K562 (cell line): ENCODE measurements at regions not wholly inside any gene's neighbourhood (a gene's known extent, or its start where the extent isn't known, plus 50 kb on each side); places are given as distances from the start of the nearest gene placed in this dataset.

ENCODE experiments used
- ATAC-seq: fragments of 200-7000 bp; cut with Tn5 transposase; 3 replicates; pipeline ENCODE4 v1.9.1; 2020; ENCODE audit warnings: moderate library complexity
- BruUV-seq: library from RNA; stranded (reverse); fragments of 400-500 nt; replicated peaks from 2 replicates; lab custom pipeline; 2021; lab: Mats Ljungman, UMichigan
- CTCF ChIA-PET: fragments of 300-600 bp; formaldehyde crosslinking; extraction: SDS; loops from one replicate; lab custom pipeline; 2021; ENCODE audit warnings: low intra/inter-chr PET ratio; lab: Yijun Ruan, JAX
- POLR2A ChIA-PET: fragments of 300-600, 350-650 bp; sonication (Branson Sonifier 250); formaldehyde crosslinking; extraction: SDS; loops from one replicate; lab custom pipeline; 2021; ENCODE audit warnings: antibody characterized with exemption, inconsistent platforms; lab: Yijun Ruan, JAX
- DNase-seq, 4 experiments: peaks; one replicate each; pipeline versions ENCODE4 v3.0.0 to v3.0.0-alpha.2; 2011 to 2018; ENCODE audit warnings: low spot score in 3 of 4, mixed read lengths in 3 of 4; ENCODE audit errors: extremely low read depth in 1 of 4
- FAIRE-seq: peaks from 2 replicates; lab custom pipeline; 2011; peaks lifted over from hg19 to GRCh38; lab: Jason Lieb, UNC
- H2AFZ ChIP-seq: 2 replicates; pipeline ENCODE4 v1.6.0; 2011; ENCODE audit warnings: low read depth, low read length, control low read depth, inconsistent platforms
- H3K27ac ChIP-seq: fragments of 200-600 bp; 3 replicates; pipeline ENCODE4 v1.8.0; 2011; ENCODE audit warnings: low read depth, mild to moderate bottlenecking, control low read depth, inconsistent platforms, low read length, moderate library complexity, mixed read lengths; ENCODE audit errors: extremely low read depth
- H3K27me3 ChIP-seq, 2 experiments: fragments of 300-600 bp in 1 of 2; 2 replicates in 1 of 2; 3 replicates in 1 of 2; pipeline versions ENCODE4 v1.6.0 to v1.8.0; 2011; ENCODE audit warnings: inconsistent platforms in 2 of 2, low read length in 2 of 2, mild to moderate bottlenecking in 1 of 2, mixed read lengths in 1 of 2, moderate library complexity in 1 of 2; ENCODE audit not compliant: control insufficient read depth in 2 of 2, insufficient read depth in 2 of 2
- H3K36me3 ChIP-seq: fragments of 300-600 bp; 3 replicates; pipeline ENCODE4 v1.8.0; 2011; ENCODE audit warnings: mild to moderate bottlenecking, low read length, inconsistent platforms; ENCODE audit not compliant: control insufficient read depth, insufficient read depth
- H3K4me1 ChIP-seq, 2 experiments: fragments of 200-600 bp in 1 of 2; replicated peaks in 1 of 2; 2 replicates in 1 of 2; 3 replicates in 1 of 2; pipeline versions ENCODE4 v1.5.1 to v1.8.0; 2011; ENCODE audit warnings: inconsistent platforms in 2 of 2, low read length in 2 of 2, mild to moderate bottlenecking in 1 of 2, mixed read lengths in 1 of 2, moderate library complexity in 1 of 2; ENCODE audit not compliant: control insufficient read depth in 2 of 2, insufficient read depth in 2 of 2
- H3K4me2 ChIP-seq: 2 replicates; pipeline ENCODE4 v1.6.1; 2011; ENCODE audit warnings: low read length, control low read depth, inconsistent platforms, mixed read lengths; ENCODE audit not compliant: insufficient read depth
- H3K4me3 ChIP-seq: fragments of 200-600 bp; sonication (generic), shearing (Covaris generic); 2 replicates; pipeline ENCODE4 v1.5.1; 2016; ENCODE audit warnings: control low read depth, inconsistent platforms
- H3K79me2 ChIP-seq: fragments of 200-600 bp; 3 replicates; pipeline ENCODE4 v1.8.0; 2011; ENCODE audit warnings: low read length, inconsistent platforms; ENCODE audit not compliant: control insufficient read depth, insufficient read depth
- H3K9ac ChIP-seq, 2 experiments: 2 replicates each; pipeline versions ENCODE4 v1.6.0 to v1.6.1; 2011; ENCODE audit warnings: low read depth in 2 of 2, low read length in 2 of 2, control low read depth in 1 of 2, inconsistent platforms in 1 of 2, mild to moderate bottlenecking in 1 of 2, mixed read lengths in 1 of 2; ENCODE audit not compliant: insufficient read depth in 1 of 2
- H3K9me1 ChIP-seq: one replicate; pipeline ENCODE4 v1.6.0; 2011; ENCODE audit warnings: inconsistent platforms, mild to moderate bottlenecking, low read length, moderate library complexity; ENCODE audit not compliant: control insufficient read depth, insufficient read depth
- H3K9me3 ChIP-seq: replicated peaks from 2 replicates; pipeline ENCODE4 v1.5.1; 2011; ENCODE audit warnings: low read depth, low read length, inconsistent platforms; ENCODE audit not compliant: control insufficient read depth, insufficient read depth
- H4K20me1 ChIP-seq: replicated peaks from 2 replicates; pipeline ENCODE4 v1.6.1; 2011; ENCODE audit warnings: low read length, inconsistent platforms, mixed read lengths; ENCODE audit not compliant: control insufficient read depth, insufficient read depth
- BRD4 ChIP-seq: fragments of 200-600 bp; sonication (generic); IDR thresholded peaks from 2 replicates; pipeline ENCODE4 v1.6.1; 2017; ENCODE audit warnings: inconsistent platforms
- DIDO1 ChIP-seq: fragments of 450-650 bp; IDR thresholded peaks from 2 replicates; pipeline ENCODE4 v1.6.1; 2016; ENCODE audit warnings: low read depth, missing biosample characterization, missing genetic modification characterization
- EP400 ChIP-seq: fragments of 450-650 bp; IDR thresholded peaks from 2 replicates; pipeline ENCODE4 v1.6.1; 2017; ENCODE audit warnings: antibody characterized with exemption, mild to moderate bottlenecking, moderate library complexity
- ESRRA ChIP-seq: fragments of 450-650 bp; IDR thresholded peaks from 2 replicates; pipeline ENCODE4 v1.6.1; 2014; ENCODE audit warnings: low read depth, mild to moderate bottlenecking, moderate library complexity, borderline replicate concordance
- FOS ChIP-seq: IDR thresholded peaks from 3 replicates; pipeline ENCODE4 v1.6.1; 2011; ENCODE audit not compliant: insufficient read length; ENCODE audit errors: extremely low read depth
- GTF2E2 ChIP-seq: fragments of 200-800 bp; sonication (Bioruptor generic); IDR thresholded peaks from 2 replicates; pipeline ENCODE4 v1.6.1; 2016; ENCODE audit warnings: missing genetic modification characterization, missing compliant biosample characterization
- HDAC3 ChIP-seq: fragments of 450-650 bp; IDR thresholded peaks from 2 replicates; pipeline ENCODE4 v1.6.1; 2018; ENCODE audit warnings: borderline replicate concordance, mild to moderate bottlenecking, moderate library complexity; ENCODE audit not compliant: partially characterized antibody
- KHSRP ChIP-seq: fragments of 450-650 bp; IDR thresholded peaks from 2 replicates; pipeline ENCODE4 v1.6.1; 2017
- PHB ChIP-seq: fragments of 250-450 bp; sonication (Bioruptor Pico); IDR thresholded peaks from 2 replicates; pipeline ENCODE4 v1.5.0; 2021
- PTTG1 ChIP-seq: fragments of 450-650 bp; IDR thresholded peaks from 2 replicates; pipeline ENCODE4 v1.6.1; 2016; ENCODE audit warnings: low read depth, mild to moderate bottlenecking, missing genetic modification characterization, missing compliant biosample characterization
- SIRT6 ChIP-seq: IDR thresholded peaks from one replicate; pipeline ENCODE4 v1.6.1; 2012; ENCODE audit warnings: low read depth, mild to moderate bottlenecking, control low read depth, inconsistent platforms, low read length, moderate library complexity
- SNIP1 ChIP-seq: fragments of 450-650 bp; IDR thresholded peaks from 2 replicates; pipeline ENCODE4 v1.7.1; 2017; ENCODE audit warnings: low read depth, mild to moderate bottlenecking
- WHSC1 ChIP-seq: IDR thresholded peaks from one replicate; pipeline ENCODE4 v1.6.1; 2012; ENCODE audit warnings: low read length, control low read depth, inconsistent platforms
- ZBTB49 ChIP-seq: sonication (generic); formaldehyde crosslinking; IDR thresholded peaks from 2 replicates; pipeline ENCODE4 v1.8.0; 2022; ENCODE audit warnings: missing genetic modification reagents, mild to moderate bottlenecking, borderline replicate concordance
- ZNF133 ChIP-seq: fragments of 250-450 bp; sonication (Bioruptor Pico); IDR thresholded peaks from 2 replicates; pipeline ENCODE4 v1.4.0; 2020; ENCODE audit warnings: mild to moderate bottlenecking
- ZNF778 ChIP-seq: fragments of 450-650 bp; formaldehyde crosslinking; IDR thresholded peaks from 2 replicates; pipeline ENCODE4 v1.4.0; 2020; ENCODE audit warnings: mild to moderate bottlenecking, moderate library complexity
- WGBS: fragments of 100-300 bp; shearing (Covaris generic); methylation state at CpG from one replicate; pipeline ENCODE4 v1.1.6; 2016; ENCODE audit warnings: low coverage, mixed read lengths; ENCODE audit not compliant: insufficient coverage; ENCODE audit errors: missing lambda C conversion rate; 5-methylcytosine and 5-hydroxymethylcytosine counted together
- in situ Hi-C: fragments of 300-500 bp; cut with MboI; formaldehyde crosslinking; loops from 4 replicates; pipeline ENCODE4 v1.15.0; 2018; ENCODE audit warnings: inconsistent platforms, mixed read lengths
- intact Hi-C: fragments of 100-400 bp; cut with micrococcal nuclease; formaldehyde crosslinking; loops from 2 replicates; pipeline ENCODE4 v1.14.2; 2022
- TF ChIP-seq, protein P1 (sequence below), 3 experiments: fragments of 200-800 bp in 1 of 3; sonication (Bioruptor generic) in 1 of 3; sonication (generic) in 1 of 3; formaldehyde crosslinking in 1 of 3; IDR thresholded peaks; 2 replicates each; pipeline versions ENCODE4 v1.6.1 to v1.8.0; 2016 to 2022; ENCODE audit warnings: mild to moderate bottlenecking in 2 of 3, missing compliant biosample characterization in 2 of 3, missing genetic modification characterization in 2 of 3, missing genetic modification reagents in 1 of 3
- TF ChIP-seq, protein P2 (sequence below), 2 experiments: fragments of 450-650 bp in 1 of 2; sonication (generic) in 1 of 2; formaldehyde crosslinking in 1 of 2; IDR thresholded peaks in 1 of 2; conservative IDR thresholded peaks in 1 of 2; 2 replicates each; pipeline versions ENCODE4 v1.6.1 to v1.8.1; 2016 to 2023; ENCODE audit warnings: mild to moderate bottlenecking in 2 of 2, moderate library complexity in 2 of 2, inconsistent platforms in 1 of 2, missing genetic modification reagents in 1 of 2

DNA sequence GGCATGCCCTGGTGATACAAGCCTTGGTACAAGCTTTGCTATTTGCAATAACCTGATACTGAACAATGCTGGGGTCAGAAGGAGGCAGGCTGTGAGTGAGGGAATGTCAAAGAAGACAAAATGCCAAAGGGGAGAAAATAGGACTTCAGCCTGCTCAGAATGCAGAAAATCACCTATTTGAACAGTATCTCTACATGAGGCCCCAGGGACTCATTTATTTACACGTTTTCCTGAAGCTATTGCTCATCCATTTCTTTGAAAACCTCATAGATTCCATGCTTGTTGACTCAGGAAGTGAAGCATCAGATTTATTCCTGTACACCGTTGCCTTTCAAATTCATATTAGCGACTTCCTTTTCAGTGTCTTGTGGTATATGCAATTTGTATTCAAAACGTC lies 69.4 kb upstream of the CBLN2 start:
- FAIRE-seq (no peak), DNase-seq (no peak), ATAC-seq (no peak)
- Histone ChIP-seq H3K27me3 (no peaks in the 10 kb centered on the region), H4K20me1 (no peaks in the 10 kb centered on the region), H3K79me2 (no peaks in the 10 kb centered on the region), H3K4me3 (no peak overlapping the region), H3K27ac (no peak overlapping the region), H3K4me2 (no peak overlapping the region), H3K9me3 (no peaks in the 10 kb centered on the region), H3K9ac (no peak overlapping the region), H2AFZ (no peak overlapping the region), H3K9me1 (no peaks in the 10 kb centered on the region), H3K36me3 (no peaks in the 10 kb centered on the region), H3K4me1 (no peaks in the 10 kb centered on the region)
- BruUV-seq, result no TSS peak
- 3% methylated on average over 4 of the region's 4 CpGs for WGBS
- in situ Hi-C loops, result no loop called here
- POLR2A ChIA-PET, result no interaction called here
- TF ChIP-seq ZBTB49 (no peak), PTTG1 (tag) (no peak), PHB (CRISPR knock-in tag) (no peak), EP400 (no peak), KHSRP (no peak), WHSC1 (no peak), GTF2E2 (no peak), SNIP1 (no peak), DIDO1 (no peak), ZNF778 (CRISPR knock-in tag) (no peak), HDAC3 (no peak), ESRRA (no peak), SIRT6 (no peak), BRD4 (no peak), FOS (no peak), ZNF133 (CRISPR knock-in tag) (no peak)
- TF ChIP-seq, protein P1, sequence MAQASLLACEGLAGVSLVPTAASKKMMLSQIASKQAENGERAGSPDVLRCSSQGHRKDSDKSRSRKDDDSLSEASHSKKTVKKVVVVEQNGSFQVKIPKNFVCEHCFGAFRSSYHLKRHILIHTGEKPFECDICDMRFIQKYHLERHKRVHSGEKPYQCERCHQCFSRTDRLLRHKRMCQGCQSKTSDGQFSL (CRISPR knock-in tag; IDR thresholded peaks at IDR 0.05), result no peak
- TF ChIP-seq, protein P1 (tag; IDR thresholded peaks at IDR 0.05), result no peak
- TF ChIP-seq, protein P2, sequence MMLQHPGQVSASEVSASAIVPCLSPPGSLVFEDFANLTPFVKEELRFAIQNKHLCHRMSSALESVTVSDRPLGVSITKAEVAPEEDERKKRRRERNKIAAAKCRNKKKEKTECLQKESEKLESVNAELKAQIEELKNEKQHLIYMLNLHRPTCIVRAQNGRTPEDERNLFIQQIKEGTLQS (IDR thresholded peaks at IDR 0.05), result no peak
- TF ChIP-seq, protein P2 (CRISPR knock-in tag; conservative IDR thresholded peaks at IDR 0.05), result no peak
- CTCF ChIA-PET, result no interaction called here
- intact Hi-C loops, result no loop called here
